Tibial artery (tissue), 4 donors: ENCODE measurements at regions not wholly inside any gene's neighbourhood (a gene's known extent, or its start where the extent isn't known, plus 50 kb on each side); places are given as distances from the start of the nearest gene placed in this dataset.

ENCODE experiments used
- DNase-seq, 2 donors: peaks; one replicate each; pipeline ENCODE4 v3.0.0-alpha.2; 2019
- H3K27ac ChIP-seq, 2 donors: fragments of 200-600 bp; sonication (generic) in 1 of 2; 1 replicate in 1 of 2; 2 replicates in 1 of 2; pipeline ENCODE4 v1.5.1; 2018 to 2019; ENCODE audit warnings: mild to moderate bottlenecking in 1 of 2
- H3K27me3 ChIP-seq, 2 donors: fragments of 200-600 bp; sonication (generic) in 1 of 2; one replicate each; pipeline versions ENCODE4 v1.5.1 to v1.6.0; 2016 to 2019
- H3K36me3 ChIP-seq, 3 donors: fragments of 200-600 bp; sonication (generic) in 2 of 3; one replicate each; pipeline ENCODE4 v1.5.1; 2016 to 2019; ENCODE audit warnings: mild to moderate bottlenecking in 2 of 3
- H3K4me1 ChIP-seq, 4 donors: fragments of 200-600 bp; sonication (generic) in 2 of 4; 1 replicate in 3 of 4; 2 replicates in 1 of 4; pipeline ENCODE4 v1.5.1; 2016 to 2019
- H3K4me3 ChIP-seq, 2 donors: fragments of 200-600 bp; sonication (generic) in 1 of 2; 1 replicate in 1 of 2; 2 replicates in 1 of 2; pipeline ENCODE4 v1.5.1; 2018 to 2019; ENCODE audit warnings: mild to moderate bottlenecking in 2 of 2
- H3K9me3 ChIP-seq, 3 donors: fragments of 200-600 bp; sonication (generic) in 1 of 3; one replicate each; pipeline ENCODE4 v1.5.1; 2016 to 2019
- intact Hi-C: fragments of 100-400 bp; cut with DNase I; formaldehyde crosslinking; loops from one replicate; pipeline ENCODE4 v1.15.0; 2023; ENCODE audit warnings: low total_unique reads
- TF ChIP-seq, protein P1 (sequence below), 2 experiments: fragments of 200-600 bp in 1 of 2; fragments of 450-650 bp in 1 of 2; IDR thresholded peaks; one replicate each; pipeline ENCODE4 v1.5.1; 2017 to 2019; ENCODE audit warnings: antibody characterized with exemption in 2 of 2, mild to moderate bottlenecking in 1 of 2, moderate library complexity in 1 of 2

DNA sequence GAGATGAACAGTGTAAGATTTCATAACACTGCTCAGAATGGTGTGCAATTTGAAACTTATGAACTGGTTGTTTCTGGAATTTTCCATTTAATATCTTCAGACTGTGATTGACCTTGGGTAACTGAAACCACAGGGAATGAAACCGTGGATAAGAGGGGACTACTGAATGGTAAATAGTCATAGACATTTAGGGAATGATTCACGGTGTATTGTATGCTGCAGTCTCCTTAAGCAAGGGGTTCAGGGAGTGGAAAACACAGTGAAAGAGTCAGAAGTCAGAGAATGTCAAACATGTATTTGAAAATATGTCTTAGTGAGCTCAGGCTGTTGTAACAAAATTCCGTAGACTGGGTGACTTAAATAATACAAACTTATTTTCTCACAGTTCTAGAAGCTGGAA, 398.2 kb upstream of the DIPK2B start:
- H3K36me3 ChIP-seq, result no peaks in the 10 kb centered on the region

DNA sequence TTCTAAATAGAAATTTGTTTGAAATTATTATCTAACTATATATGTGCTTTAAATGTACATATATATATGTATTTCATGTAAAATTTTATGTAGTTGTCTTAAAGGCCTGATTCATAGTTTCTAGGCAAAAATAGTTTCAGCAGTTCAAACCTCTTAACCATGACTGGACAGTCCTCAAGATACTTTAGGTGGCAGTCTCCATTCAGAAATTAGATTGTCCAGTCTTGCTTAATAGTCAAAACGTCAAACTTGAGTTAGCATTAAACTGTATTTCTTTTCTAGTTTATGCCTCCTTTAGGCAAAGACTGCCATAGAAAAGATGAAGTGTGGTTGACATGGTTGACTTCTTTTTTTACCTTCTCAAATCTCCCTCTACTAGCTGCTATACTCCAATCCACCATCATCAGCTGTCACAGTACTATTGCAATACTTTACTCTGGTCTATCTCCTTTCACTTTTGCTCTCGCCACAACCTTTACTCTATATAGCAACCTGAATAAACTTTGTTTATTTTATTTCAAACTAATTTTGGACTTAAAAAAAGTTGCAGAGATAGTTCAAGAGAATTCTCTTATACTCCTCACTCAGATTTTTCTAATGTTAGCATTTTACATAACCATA, 395.6 kb upstream of the DIPK2B start:
- Histone ChIP-seq H3K4me3 (no peak overlapping the region), H3K36me3 (no peaks in the 10 kb centered on the region), H3K27ac (no peak overlapping the region), H3K27me3 (no peaks in the 10 kb centered on the region), H3K9me3 (no peaks in the 10 kb centered on the region), H3K4me1 (peaks cover 0 to 1% (median 0%) of the 10 kb centered on the region in 4 donors)
- DNase-seq, result no peak
- intact Hi-C loops, result no loop called here
- TF ChIP-seq, protein P1, sequence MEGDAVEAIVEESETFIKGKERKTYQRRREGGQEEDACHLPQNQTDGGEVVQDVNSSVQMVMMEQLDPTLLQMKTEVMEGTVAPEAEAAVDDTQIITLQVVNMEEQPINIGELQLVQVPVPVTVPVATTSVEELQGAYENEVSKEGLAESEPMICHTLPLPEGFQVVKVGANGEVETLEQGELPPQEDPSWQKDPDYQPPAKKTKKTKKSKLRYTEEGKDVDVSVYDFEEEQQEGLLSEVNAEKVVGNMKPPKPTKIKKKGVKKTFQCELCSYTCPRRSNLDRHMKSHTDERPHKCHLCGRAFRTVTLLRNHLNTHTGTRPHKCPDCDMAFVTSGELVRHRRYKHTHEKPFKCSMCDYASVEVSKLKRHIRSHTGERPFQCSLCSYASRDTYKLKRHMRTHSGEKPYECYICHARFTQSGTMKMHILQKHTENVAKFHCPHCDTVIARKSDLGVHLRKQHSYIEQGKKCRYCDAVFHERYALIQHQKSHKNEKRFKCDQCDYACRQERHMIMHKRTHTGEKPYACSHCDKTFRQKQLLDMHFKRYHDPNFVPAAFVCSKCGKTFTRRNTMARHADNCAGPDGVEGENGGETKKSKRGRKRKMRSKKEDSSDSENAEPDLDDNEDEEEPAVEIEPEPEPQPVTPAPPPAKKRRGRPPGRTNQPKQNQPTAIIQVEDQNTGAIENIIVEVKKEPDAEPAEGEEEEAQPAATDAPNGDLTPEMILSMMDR (IDR thresholded peaks at IDR 0.05), result peak in 1 of 2 experiments; percentile 14

More for the DNA sequence above, 398.2 kb upstream of the DIPK2B start:
- no peaks in the 10 kb centered on the region for H3K9me3 ChIP-seq
- H3K27ac ChIP-seq, result peak overlapping the region in 1 of 2 donors; percentile 19
- intact Hi-C loops, result no loop called here
- TF ChIP-seq, protein P1 (IDR thresholded peaks at IDR 0.05), result no peak
- DNase-seq, result no peak
- no peak overlapping the region for H3K4me3 ChIP-seq
- peaks cover 0 to 15% (median 0%) of the 10 kb centered on the region in 4 donors for H3K4me1 ChIP-seq
- no peaks in the 10 kb centered on the region for H3K27me3 ChIP-seq

DNA sequence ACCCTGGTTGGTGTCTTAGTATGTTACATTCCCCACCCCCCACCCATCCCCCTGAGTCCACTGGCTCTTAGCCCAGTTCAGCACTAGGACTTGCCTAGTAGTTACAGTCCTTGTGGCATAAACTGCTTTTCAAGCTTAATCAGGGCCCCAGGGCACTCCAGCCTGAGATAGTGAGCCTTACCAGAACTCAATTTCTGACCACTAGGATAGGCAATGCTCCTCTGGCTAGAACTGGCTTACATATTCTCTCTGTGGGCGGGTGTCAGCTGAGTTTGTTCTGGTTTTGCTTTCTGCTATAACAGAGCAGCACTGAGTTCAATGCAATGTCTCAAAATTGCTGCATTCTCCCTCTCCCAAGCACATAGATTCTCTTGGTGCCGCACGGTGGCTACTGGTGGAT, 391.4 kb upstream of the DIPK2B start:
- H3K27me3 ChIP-seq, result no peaks in the 10 kb centered on the region
- H3K36me3 ChIP-seq, result no peaks in the 10 kb centered on the region
- H3K27ac ChIP-seq, result no peak overlapping the region
- intact Hi-C loops, result no loop called here
- DNase-seq, result no peak
- H3K9me3 ChIP-seq, result peaks cover 0 to 4% (median 0%) of the 10 kb centered on the region in 3 donors
- H3K4me3 ChIP-seq, result no peak overlapping the region
- TF ChIP-seq, protein P1 (IDR thresholded peaks at IDR 0.05), result no peak
- H3K4me1 ChIP-seq, result no peaks in the 10 kb centered on the region

DNA sequence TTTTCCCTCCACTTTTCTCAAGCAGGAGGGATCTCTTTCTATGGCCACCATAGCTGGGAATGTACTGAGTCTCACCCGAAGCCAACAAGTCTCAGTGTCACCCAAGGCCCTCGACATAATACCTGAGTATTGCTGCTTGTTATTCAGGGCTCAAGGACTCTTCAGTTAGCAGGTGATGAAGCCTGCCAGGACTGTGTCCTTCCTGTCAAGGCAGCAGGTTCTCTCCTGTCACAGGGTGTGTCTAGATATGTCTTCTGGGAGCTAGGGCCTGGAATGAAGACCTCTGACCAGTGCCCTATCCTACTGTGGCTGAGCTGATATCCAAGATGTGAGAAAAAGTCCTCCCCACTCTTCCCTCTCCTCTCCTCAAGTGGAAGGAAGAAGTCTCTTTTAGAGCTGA, 391.0 kb upstream of the DIPK2B start:
- H3K36me3 ChIP-seq, result no peaks in the 10 kb centered on the region
- TF ChIP-seq, protein P1 (IDR thresholded peaks at IDR 0.05), result no peak
- no peak for DNase-seq
- intact Hi-C loops, result no loop called here
- H3K4me1 ChIP-seq, result no peaks in the 10 kb centered on the region
- peaks cover 0 to 4% (median 0%) of the 10 kb centered on the region in 3 donors for H3K9me3 ChIP-seq
- H3K4me3 ChIP-seq, result no peak overlapping the region
- no peak overlapping the region for H3K27ac ChIP-seq
- H3K27me3 ChIP-seq, result no peaks in the 10 kb centered on the region

DNA sequence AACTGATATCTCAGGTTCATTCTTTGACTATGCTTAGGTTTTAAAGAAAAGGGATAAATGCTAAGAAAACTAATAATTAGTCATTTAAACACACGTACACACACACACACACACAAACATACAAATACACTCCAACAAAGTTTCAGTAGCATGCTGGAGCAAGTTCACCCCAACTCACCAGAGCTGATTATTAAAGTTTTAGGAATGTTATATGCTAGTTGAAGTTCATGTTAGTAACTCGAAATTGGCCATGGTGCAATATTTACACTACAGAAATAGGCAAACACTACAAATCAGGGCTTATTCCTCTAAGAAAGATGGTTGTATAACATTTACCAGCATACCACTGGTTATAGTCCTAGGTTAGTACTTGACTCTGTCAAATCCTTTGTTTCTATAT, 384.0 kb upstream of the DIPK2B start:
- Histone ChIP-seq H3K9me3 (peaks cover 0 to 12% (median 11%) of the 10 kb centered on the region in 3 donors), H3K4me3 (no peak overlapping the region), H3K4me1 (no peaks in the 10 kb centered on the region), H3K27ac (no peak overlapping the region), H3K36me3 (no peaks in the 10 kb centered on the region), H3K27me3 (no peaks in the 10 kb centered on the region)
- intact Hi-C loops, result no loop called here
- TF ChIP-seq, protein P1 (IDR thresholded peaks at IDR 0.05), result no peak
- DNase-seq, result no peak
